Progenitor cell of endocrine pancreas (in vitro differentiated cells): ENCODE measurements at regions not wholly inside any gene's neighbourhood (a gene's known extent, or its start where the extent isn't known, plus 50 kb on each side); places are given as distances from the start of the nearest gene placed in this dataset.

Experiments
- DNase-seq: peaks from one replicate; pipeline ENCODE4 v3.0.0; 2021; ENCODE audit warnings: low spot score; ENCODE audit not compliant: unreplicated experiment
- H3K27ac Mint-ChIP-seq: 2 replicates; pipeline ENCODE4 v1.8.0; 2021; ENCODE audit warnings: mild to moderate bottlenecking, moderate library complexity, mixed read lengths
- H3K27me3 Mint-ChIP-seq: 2 replicates; pipeline ENCODE4 v1.8.0; 2021; ENCODE audit warnings: mixed read lengths
- H3K36me3 Mint-ChIP-seq: 2 replicates; pipeline ENCODE4 v1.8.0; 2022; ENCODE audit warnings: mixed read lengths; ENCODE audit not compliant: insufficient read depth
- H3K4me1 Mint-ChIP-seq: 2 replicates; pipeline ENCODE4 v1.8.0; 2021; ENCODE audit warnings: low read depth, mixed read lengths
- H3K4me3 Mint-ChIP-seq: 2 replicates; pipeline ENCODE4 v1.8.0; 2021; ENCODE audit warnings: low read depth, mild to moderate bottlenecking, moderate library complexity, mixed read lengths
- H3K9me3 Mint-ChIP-seq: 2 replicates; pipeline ENCODE4 v1.8.0; 2021; ENCODE audit warnings: low read depth, mixed read lengths
- TF ChIP-seq, protein P1 (sequence below): fragments of 200-600 bp; sonication (generic); IDR thresholded peaks from one replicate; pipeline ENCODE4 v1.5.0; 2021; ENCODE audit warnings: antibody characterized with exemption, mild to moderate bottlenecking; ENCODE audit not compliant: unreplicated experiment

DNA sequence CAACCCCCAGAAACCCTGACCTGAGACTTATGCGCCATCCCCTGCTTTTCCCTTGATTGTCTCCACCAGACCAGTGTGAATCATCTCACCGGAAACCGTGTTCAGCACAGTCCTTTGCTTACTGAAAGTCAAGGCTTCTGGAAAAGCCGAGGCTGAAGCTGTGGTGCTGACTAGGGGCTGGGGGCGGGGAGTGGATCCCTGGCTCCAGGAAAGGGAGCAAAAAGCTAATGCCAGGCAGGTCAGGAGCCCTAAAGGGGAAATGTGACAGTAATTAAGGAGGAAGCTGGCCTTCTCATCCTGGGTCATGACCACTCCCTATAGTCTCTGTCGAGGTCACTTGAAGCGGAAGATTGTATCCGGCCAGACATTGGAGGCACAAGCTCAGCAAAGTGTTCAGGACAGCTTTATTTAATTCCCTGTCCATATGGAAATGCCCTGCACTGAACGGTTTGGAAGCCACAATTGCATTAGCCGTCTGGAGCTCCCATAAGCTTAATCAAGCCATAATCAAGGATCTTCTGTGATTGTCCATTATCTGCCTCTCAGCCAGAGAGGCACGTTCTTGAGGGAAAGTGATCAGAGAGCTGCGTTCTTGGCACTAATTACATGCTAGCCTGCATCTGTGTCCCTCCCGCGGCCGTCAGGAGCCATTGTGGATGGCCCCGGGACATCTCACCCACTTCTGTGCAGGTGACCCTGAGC is 403.6 kb downstream of the RRAGC start:
- H3K4me3 Mint-ChIP-seq = no peak overlapping the region
- no peaks in the 10 kb centered on the region for H3K36me3 Mint-ChIP-seq
- TF ChIP-seq, protein P1, sequence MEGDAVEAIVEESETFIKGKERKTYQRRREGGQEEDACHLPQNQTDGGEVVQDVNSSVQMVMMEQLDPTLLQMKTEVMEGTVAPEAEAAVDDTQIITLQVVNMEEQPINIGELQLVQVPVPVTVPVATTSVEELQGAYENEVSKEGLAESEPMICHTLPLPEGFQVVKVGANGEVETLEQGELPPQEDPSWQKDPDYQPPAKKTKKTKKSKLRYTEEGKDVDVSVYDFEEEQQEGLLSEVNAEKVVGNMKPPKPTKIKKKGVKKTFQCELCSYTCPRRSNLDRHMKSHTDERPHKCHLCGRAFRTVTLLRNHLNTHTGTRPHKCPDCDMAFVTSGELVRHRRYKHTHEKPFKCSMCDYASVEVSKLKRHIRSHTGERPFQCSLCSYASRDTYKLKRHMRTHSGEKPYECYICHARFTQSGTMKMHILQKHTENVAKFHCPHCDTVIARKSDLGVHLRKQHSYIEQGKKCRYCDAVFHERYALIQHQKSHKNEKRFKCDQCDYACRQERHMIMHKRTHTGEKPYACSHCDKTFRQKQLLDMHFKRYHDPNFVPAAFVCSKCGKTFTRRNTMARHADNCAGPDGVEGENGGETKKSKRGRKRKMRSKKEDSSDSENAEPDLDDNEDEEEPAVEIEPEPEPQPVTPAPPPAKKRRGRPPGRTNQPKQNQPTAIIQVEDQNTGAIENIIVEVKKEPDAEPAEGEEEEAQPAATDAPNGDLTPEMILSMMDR = no peak
- no peak overlapping the region for H3K27ac Mint-ChIP-seq
- H3K27me3 Mint-ChIP-seq = peaks cover 28% of the 10 kb centered on the region
- no peaks in the 10 kb centered on the region for H3K4me1 Mint-ChIP-seq
- H3K9me3 Mint-ChIP-seq = peaks cover 3% of the 10 kb centered on the region
- DNase-seq = no peak

DNA sequence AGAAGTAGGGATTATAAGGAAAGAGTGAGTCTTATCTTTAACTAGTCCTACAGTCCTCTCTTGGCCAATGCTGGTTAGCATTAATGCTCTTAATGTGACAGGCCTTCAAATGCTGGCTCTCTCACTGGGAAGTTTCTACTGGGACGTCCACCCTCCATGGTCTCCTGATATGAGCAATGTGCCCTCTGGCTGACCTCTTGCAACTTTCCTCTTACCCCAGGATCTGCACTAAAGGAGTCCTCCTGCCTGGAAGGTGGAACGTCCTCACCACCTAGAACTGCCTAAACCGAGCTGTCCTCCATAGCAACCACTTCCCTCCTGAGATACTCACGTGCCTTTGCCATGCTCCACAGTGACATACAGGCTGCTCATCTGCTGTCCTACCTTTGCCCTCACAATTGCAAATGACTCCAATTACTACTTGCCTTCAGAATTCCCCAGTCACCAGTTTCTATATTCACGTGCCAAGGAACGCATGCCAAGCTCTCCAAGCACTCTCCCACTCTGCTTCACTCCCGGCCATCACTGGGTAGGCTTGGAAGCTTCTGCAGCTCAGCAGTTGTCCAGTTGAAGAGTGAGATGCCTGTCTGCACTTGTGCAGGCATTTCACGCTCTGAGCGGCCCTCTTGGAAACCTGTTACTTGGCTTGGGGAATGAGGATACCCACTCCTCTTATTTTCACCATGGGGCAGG is 404.7 kb downstream of the RRAGC start:
- TF ChIP-seq, protein P1 = no peak
- Mint-ChIP-seq H3K4me3 (no peak overlapping the region), H3K4me1 (no peaks in the 10 kb centered on the region), H3K9me3 (peaks cover 3% of the 10 kb centered on the region), H3K36me3 (no peaks in the 10 kb centered on the region), H3K27me3 (peaks cover 28% of the 10 kb centered on the region), H3K27ac (no peak overlapping the region)
- DNase-seq = no peak

- H3K4me3 Mint-ChIP-seq = no peak overlapping the region
- no peaks in the 10 kb centered on the region for H3K4me1 Mint-ChIP-seq
- H3K9me3 Mint-ChIP-seq = peaks cover 3% of the 10 kb centered on the region
- H3K27me3 Mint-ChIP-seq = peaks cover 28% of the 10 kb centered on the region
- no peak for DNase-seq
- H3K36me3 Mint-ChIP-seq = no peaks in the 10 kb centered on the region
- no peak overlapping the region for H3K27ac Mint-ChIP-seq
- TF ChIP-seq, protein P1 = no peak
Measured at GRCh38 chr1:38454236-38454635, 405.3 kb downstream of the RRAGC start.

GRCh38 chr1:38452246-38452645 is 405.7 kb upstream of the POU3F1 start:
- no peak for DNase-seq
- H3K27me3 Mint-ChIP-seq = peaks cover 29% of the 10 kb centered on the region
- no peaks in the 10 kb centered on the region for H3K4me1 Mint-ChIP-seq
- no peak overlapping the region for H3K4me3 Mint-ChIP-seq
- H3K27ac Mint-ChIP-seq = no peak overlapping the region
- no peaks in the 10 kb centered on the region for H3K36me3 Mint-ChIP-seq
- TF ChIP-seq, protein P1 = no peak
- H3K9me3 Mint-ChIP-seq = peaks cover 3% of the 10 kb centered on the region

- no peak for DNase-seq
- Mint-ChIP-seq H3K4me1 (no peaks in the 10 kb centered on the region), H3K27me3 (peaks cover 23% of the 10 kb centered on the region), H3K4me3 (no peak overlapping the region), H3K36me3 (no peaks in the 10 kb centered on the region), H3K27ac (no peak overlapping the region), H3K9me3 (peaks cover 3% of the 10 kb centered on the region)
- TF ChIP-seq, protein P1 = no peak
Measured at GRCh38 chr1:38451541-38451993, 405.0 kb upstream of the POU3F1 start.
